ENCODE measurements at regions not wholly inside any gene's neighbourhood (a gene's known extent, or its start where the extent isn't known, plus 50 kb on each side); places are given as distances from the start of the nearest gene placed in this dataset.
A peak's percentile ranks its signal among the peaks of the same experiment; 100 is the strongest.

DNA sequence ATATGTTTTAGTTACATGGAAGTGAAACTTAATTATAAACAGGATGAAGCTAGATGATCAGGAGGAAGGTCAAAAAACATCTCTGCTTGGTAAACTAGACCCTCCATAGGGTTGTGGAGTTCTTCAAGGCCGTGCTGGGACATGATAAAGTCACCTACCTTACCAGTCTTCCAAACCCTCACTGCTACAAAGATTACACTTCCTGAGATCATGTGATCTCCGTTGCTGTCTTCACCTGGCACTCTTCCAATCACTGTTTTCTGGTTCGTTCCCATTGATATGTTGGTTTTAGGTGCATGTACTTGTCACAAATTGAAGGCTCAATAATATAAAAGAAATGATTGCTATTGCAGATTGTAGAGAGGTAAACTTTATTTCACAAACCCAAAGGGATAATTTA, 161.5 kb upstream of the MAN1A1 start:
- DNase-seq (ENCODE audit: extremely low read depth in 1 of 4, low spot score in 3 of 4) (peak in 2 of 4 experiments; percentile 33 to 50), ATAC-seq (peak; percentile 66), FAIRE-seq (peak; percentile 35)
- H3K27me3 ChIP-seq (ENCODE audit: control insufficient read depth in 2 of 2, insufficient read depth in 2 of 2, low read length in 2 of 2): no peaks in the 10 kb centered on the region
- H4K20me1 ChIP-seq (replicated peaks; ENCODE audit: control insufficient read depth, insufficient read depth, low read length): no peaks in the 10 kb centered on the region
- no peak for TF ChIP-seq NRF1 (conservative IDR thresholded peaks at IDR 0.05 in 1 of 2, IDR thresholded peaks at IDR 0.05 in 1 of 2)
- peak; percentile 91 for TF ChIP-seq TFE3 (CRISPR knock-in tag; IDR thresholded peaks at IDR 0.05)
- peak; percentile 32; the same call in 1 of the 2 replicates for TF ChIP-seq CBFA2T2 (conservative IDR thresholded peaks at IDR 0.05)
- 0 out of 2 replicates have a peak, but pooled peaks have one; percentile 51 for TF ChIP-seq ZEB2 (IDR thresholded peaks at IDR 0.05)
- no peak for TF ChIP-seq ZNF75A (CRISPR knock-in tag; IDR thresholded peaks at IDR 0.05)
- TF ChIP-seq NFIC (IDR thresholded peaks at IDR 0.05): peak; percentile 91
- no peak for TF ChIP-seq ZNF583 (CRISPR knock-in tag; IDR thresholded peaks at IDR 0.05)
- TF ChIP-seq RBM39 (optimal IDR thresholded peaks at IDR 0.05; ENCODE audit: low read depth, low read length): no peak
- TF ChIP-seq RAD51 (IDR thresholded peaks at IDR 0.05; ENCODE audit: borderline replicate concordance, low read depth): peak; percentile 56
- TF ChIP-seq TOE1 (IDR thresholded peaks at IDR 0.05; ENCODE audit: borderline replicate concordance): peak; percentile 85
- no peak for TF ChIP-seq TOE1 (CRISPR knock-in tag; IDR thresholded peaks at IDR 0.05; ENCODE audit: borderline replicate concordance, low read depth)
- TF ChIP-seq, protein P1, sequence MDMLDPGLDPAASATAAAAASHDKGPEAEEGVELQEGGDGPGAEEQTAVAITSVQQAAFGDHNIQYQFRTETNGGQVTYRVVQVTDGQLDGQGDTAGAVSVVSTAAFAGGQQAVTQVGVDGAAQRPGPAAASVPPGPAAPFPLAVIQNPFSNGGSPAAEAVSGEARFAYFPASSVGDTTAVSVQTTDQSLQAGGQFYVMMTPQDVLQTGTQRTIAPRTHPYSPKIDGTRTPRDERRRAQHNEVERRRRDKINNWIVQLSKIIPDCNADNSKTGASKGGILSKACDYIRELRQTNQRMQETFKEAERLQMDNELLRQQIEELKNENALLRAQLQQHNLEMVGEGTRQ (CRISPR knock-in tag; IDR thresholded peaks at IDR 0.05): peak; percentile 56
- TF ChIP-seq ARID1B (IDR thresholded peaks at IDR 0.05): 0 out of 2 replicates have a peak, but pooled peaks have one; percentile 7
- peak; percentile 37 for TF ChIP-seq CBFA2T3 (IDR thresholded peaks at IDR 0.05)
- 0 out of 2 replicates have a peak, but pooled peaks have one; percentile 19 for TF ChIP-seq CHAMP1 (IDR thresholded peaks at IDR 0.05)
- ChIA-PET POLR2A (interaction anchor here (0.9 to 1.9 kb wide), 2 partner anchors 9 kb away, joined by 4 to 7 read pairs; no protein-coding TSS in a partner anchor), CTCF (ENCODE audit: low intra/inter-chr PET ratio) (no interaction called here)
- H3K4me3 ChIP-seq: no peak overlapping the region
- no peaks in the 10 kb centered on the region for H3K9me1 ChIP-seq (ENCODE audit: control insufficient read depth, insufficient read depth, low read length)
- no peak overlapping the region for H3K9ac ChIP-seq (ENCODE audit: insufficient read depth in 1 of 2, low read depth in 2 of 2, low read length in 2 of 2)
- in situ Hi-C loops (cut with MboI): no loop called here
- H3K79me2 ChIP-seq (ENCODE audit: control insufficient read depth, insufficient read depth, low read length): no peaks in the 10 kb centered on the region
- peaks cover 0 to 8% of the 10 kb centered on the region in 2 experiments; a peak in 2 of 5 replicates for H3K4me1 ChIP-seq (replicated peaks in 1 of 2; ENCODE audit: control insufficient read depth in 2 of 2, insufficient read depth in 2 of 2, low read length in 2 of 2)
- H3K27ac ChIP-seq (ENCODE audit: extremely low read depth, low read depth, low read length): no peak overlapping the region
- no TSS peak for BruUV-seq (replicated peaks)
- 5% methylated on average over 3 of the region's 3 CpGs for WGBS (ENCODE audit: insufficient coverage, low coverage, missing lambda C conversion rate)
- intact Hi-C loops (cut with micrococcal nuclease): no loop called here
- H3K36me3 ChIP-seq (ENCODE audit: control insufficient read depth, insufficient read depth, low read length): no peaks in the 10 kb centered on the region
- no peak overlapping the region for H3K4me2 ChIP-seq (ENCODE audit: insufficient read depth, low read length)
- no peaks in the 10 kb centered on the region for H3K9me3 ChIP-seq (replicated peaks; ENCODE audit: control insufficient read depth, insufficient read depth, low read depth, low read length)
- peak overlapping the region; percentile 37; the same call in 1 of the 2 replicates for H2AFZ ChIP-seq (ENCODE audit: low read depth, low read length)
